ENCODE measurements at regions not wholly inside any gene's neighbourhood (a gene's known extent, or its start where the extent isn't known, plus 50 kb on each side); places are given as distances from the start of the nearest gene placed in this dataset.

DNA sequence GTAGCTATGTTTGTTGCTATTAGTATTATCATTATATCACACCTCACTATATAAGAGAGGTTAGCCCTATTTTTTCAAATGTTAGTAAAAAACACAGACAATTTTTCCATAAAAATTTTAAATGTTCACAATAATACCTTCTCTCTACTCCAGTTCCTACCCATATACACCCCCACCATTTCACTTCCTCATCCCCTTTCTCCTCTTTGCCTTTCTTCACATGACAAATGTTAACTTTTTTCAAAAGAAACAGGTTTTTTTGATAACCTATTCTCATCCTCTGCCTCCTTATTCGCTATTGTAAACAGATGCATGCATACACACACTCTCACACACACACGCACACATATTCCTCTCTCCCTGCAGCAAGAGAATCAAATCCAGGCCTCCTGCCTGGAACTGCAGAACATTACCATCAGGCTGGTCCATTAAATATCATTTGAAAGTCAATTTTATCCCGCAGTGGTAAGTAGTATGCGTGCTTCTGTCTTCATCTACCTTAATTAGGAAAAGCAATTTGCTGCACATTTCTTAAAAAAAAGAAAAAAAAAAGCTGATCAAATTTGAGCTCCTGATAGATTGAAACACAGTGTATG, 55.5 kb downstream of the MID1IP1 start:
- Histone ChIP-seq H3K36me3 (no peaks in the 10 kb centered on the region), H3K9me3 (no peaks in the 10 kb centered on the region), H3K27me3 (no peaks in the 10 kb centered on the region), H3K27ac (no peak overlapping the region), H3K4me3 (no peak overlapping the region), H3K4me1 (no peaks in the 10 kb centered on the region)
- TF ChIP-seq POLR2A (IDR thresholded peaks at IDR 0.05): no peak
- TF ChIP-seq EP300 (IDR thresholded peaks at IDR 0.05): no peak
- TF ChIP-seq, protein P1, sequence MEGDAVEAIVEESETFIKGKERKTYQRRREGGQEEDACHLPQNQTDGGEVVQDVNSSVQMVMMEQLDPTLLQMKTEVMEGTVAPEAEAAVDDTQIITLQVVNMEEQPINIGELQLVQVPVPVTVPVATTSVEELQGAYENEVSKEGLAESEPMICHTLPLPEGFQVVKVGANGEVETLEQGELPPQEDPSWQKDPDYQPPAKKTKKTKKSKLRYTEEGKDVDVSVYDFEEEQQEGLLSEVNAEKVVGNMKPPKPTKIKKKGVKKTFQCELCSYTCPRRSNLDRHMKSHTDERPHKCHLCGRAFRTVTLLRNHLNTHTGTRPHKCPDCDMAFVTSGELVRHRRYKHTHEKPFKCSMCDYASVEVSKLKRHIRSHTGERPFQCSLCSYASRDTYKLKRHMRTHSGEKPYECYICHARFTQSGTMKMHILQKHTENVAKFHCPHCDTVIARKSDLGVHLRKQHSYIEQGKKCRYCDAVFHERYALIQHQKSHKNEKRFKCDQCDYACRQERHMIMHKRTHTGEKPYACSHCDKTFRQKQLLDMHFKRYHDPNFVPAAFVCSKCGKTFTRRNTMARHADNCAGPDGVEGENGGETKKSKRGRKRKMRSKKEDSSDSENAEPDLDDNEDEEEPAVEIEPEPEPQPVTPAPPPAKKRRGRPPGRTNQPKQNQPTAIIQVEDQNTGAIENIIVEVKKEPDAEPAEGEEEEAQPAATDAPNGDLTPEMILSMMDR (IDR thresholded peaks at IDR 0.05): no peak
- no peak for DNase-seq
- WGBS, 2 donors: 93 to 97% methylated on average over 4 of the region's 4 CpGs
- intact Hi-C loops (cut with DNase I): no loop called here

DNA sequence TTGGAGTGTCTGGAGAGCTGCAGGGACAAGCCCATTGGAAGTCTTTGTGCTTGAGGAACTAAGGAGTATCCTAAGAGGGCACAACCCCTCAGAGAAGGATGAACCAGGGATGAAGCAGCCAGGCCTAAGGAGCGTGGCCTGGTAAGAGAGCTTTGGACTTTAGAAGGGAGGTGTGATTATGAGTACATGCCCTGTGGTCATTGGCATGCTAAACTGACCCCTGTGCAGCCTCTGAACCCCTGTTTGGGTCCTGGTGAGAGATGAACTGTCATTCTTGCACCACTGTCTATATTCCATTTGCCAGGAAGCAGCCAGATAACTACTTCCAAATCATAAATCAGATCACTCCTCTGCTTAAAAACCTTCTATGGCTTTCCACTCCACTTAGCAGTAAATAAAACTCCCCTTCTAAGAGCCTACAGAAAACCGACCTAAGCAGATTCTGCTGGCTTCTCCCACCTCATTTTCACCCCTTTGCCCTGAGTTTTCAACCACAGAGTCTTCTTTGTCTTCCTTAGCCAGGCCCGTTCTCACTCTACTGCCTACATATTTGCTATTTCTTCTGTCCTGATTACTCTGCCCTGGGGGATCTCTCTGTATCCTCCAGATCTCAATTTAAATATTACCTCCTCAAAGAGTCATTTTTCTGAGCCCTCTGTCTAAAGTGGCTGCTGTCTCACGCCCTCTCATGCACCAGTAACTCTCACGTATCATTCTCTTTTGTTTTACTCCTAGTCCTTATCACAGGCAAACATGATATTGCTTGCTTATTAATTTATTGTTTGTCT, 56.7 kb downstream of the MID1IP1 start:
- H3K27ac ChIP-seq: no peak overlapping the region
- H3K4me3 ChIP-seq: no peak overlapping the region
- H3K9me3 ChIP-seq: no peaks in the 10 kb centered on the region
- 83 to 84% methylated on average over 5 of the region's 5 CpGs for WGBS, 2 donors
- no peaks in the 10 kb centered on the region for H3K27me3 ChIP-seq
- intact Hi-C loops (cut with DNase I): no loop called here
- H3K36me3 ChIP-seq: no peaks in the 10 kb centered on the region
- DNase-seq: no peak
- H3K4me1 ChIP-seq: no peaks in the 10 kb centered on the region
- TF ChIP-seq POLR2A (IDR thresholded peaks at IDR 0.05) (no peak), EP300 (IDR thresholded peaks at IDR 0.05) (no peak), POLR2AphosphoS5 (IDR thresholded peaks at IDR 0.05) (no peak)
- TF ChIP-seq, protein P1 (IDR thresholded peaks at IDR 0.05): no peak

DNA sequence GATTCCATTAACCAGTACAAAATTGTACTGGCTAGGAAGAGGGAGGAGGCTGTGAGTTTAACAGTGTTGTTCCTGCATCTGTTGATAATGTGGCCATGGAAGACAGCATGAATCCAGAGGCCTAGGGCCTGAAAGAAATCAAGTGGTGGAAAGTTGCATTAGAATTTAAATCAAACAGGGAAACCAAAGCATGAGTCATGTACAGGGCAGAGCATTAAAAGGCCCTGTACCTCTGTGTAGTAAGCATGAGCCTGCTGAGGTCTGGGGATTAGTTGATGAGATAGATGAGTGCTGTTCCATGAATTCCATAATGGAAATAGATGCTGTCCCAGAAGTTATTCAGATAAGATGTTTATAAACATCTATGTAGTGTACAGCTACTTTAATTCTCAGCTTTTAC, 58.3 kb downstream of the MID1IP1 start:
- H3K36me3 ChIP-seq: no peaks in the 10 kb centered on the region
- no peaks in the 10 kb centered on the region for H3K4me1 ChIP-seq
- no peak for TF ChIP-seq EP300 (IDR thresholded peaks at IDR 0.05)
- no peak for TF ChIP-seq POLR2AphosphoS5 (IDR thresholded peaks at IDR 0.05)
- TF ChIP-seq POLR2A (IDR thresholded peaks at IDR 0.05): no peak
- TF ChIP-seq, protein P1 (IDR thresholded peaks at IDR 0.05): no peak
- intact Hi-C loops (cut with DNase I): no loop called here
- H3K4me3 ChIP-seq: no peak overlapping the region
- H3K27me3 ChIP-seq: no peaks in the 10 kb centered on the region
- DNase-seq: no peak
- no peaks in the 10 kb centered on the region for H3K9me3 ChIP-seq
- no peak overlapping the region for H3K27ac ChIP-seq

DNA sequence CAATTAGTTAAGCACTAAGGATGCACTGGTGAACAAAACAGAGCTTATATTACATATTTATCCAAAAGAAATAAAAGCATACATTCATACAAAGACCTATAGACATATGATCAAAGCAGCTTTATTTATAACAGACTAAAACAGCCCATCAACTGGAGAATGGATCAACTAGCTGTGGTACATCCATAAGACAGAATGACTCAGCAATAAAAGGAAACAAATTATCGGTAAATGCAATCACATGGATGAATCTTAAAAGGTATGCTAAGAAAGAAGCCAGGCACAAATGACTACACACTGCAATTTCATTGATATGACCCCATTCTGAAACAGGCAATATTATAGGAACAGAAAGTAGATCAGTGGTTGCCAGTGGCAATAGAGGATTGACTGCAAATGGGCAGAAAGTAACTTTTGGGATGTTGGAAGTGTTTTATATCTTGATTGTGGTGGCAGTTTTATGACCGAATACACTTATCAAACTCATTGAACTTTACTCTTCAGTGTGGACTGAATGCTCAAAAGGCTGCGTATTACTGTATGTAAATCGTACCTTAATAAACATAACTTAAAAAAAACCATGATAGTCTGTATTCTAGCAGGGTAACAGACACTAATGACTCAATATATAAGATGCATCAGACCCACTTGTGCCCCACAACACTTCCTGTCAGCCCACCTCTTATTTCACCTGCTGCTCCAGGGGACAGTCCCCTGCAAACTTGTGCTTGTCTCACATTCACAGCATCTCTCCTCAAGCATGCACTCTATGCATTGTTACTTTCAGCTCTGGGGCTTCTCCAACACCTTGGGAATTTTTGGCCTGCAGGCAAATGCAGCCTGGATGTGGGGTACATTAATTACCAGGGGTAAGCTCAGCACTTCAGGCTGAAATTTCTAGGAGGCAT, 59.1 kb downstream of the MID1IP1 start:
- DNase-seq: no peak
- TF ChIP-seq POLR2AphosphoS5 (IDR thresholded peaks at IDR 0.05) (no peak), EP300 (IDR thresholded peaks at IDR 0.05) (no peak), POLR2A (IDR thresholded peaks at IDR 0.05) (no peak)
- TF ChIP-seq, protein P1 (IDR thresholded peaks at IDR 0.05): no peak
- WGBS, 2 donors: 22 to 65% methylated on average over 4 of the region's 4 CpGs
- no peaks in the 10 kb centered on the region for H3K27me3 ChIP-seq
- no peaks in the 10 kb centered on the region for H3K9me3 ChIP-seq
- H3K4me3 ChIP-seq: no peak overlapping the region
- intact Hi-C loops (cut with DNase I): no loop called here
- no peak overlapping the region for H3K27ac ChIP-seq
- no peaks in the 10 kb centered on the region for H3K36me3 ChIP-seq
- H3K4me1 ChIP-seq: no peaks in the 10 kb centered on the region
